HEK293T (cell line): ENCODE measurements at regions not wholly inside any gene's neighbourhood (a gene's known extent, or its start where the extent isn't known, plus 50 kb on each side); places are given as distances from the start of the nearest gene placed in this dataset.

Source experiments
- ARNT ChIP-seq: fragments of 450-650 bp; IDR thresholded peaks from 2 replicates; pipeline ENCODE4 v1.6.1; 2017; ENCODE audit warnings: mild to moderate bottlenecking
- ELF4 ChIP-seq: fragments of 450-650 bp; IDR thresholded peaks from 2 replicates; pipeline ENCODE4 v1.6.1; 2017; ENCODE audit warnings: antibody characterized with exemption
- FOXM1 ChIP-seq: fragments of 450-650 bp; IDR thresholded peaks from 2 replicates; pipeline ENCODE4 v1.6.1; 2017; ENCODE audit warnings: mild to moderate bottlenecking, borderline replicate concordance
- NFRKB ChIP-seq: fragments of 450-650 bp; IDR thresholded peaks from 2 replicates; pipeline ENCODE4 v1.6.1; 2016; ENCODE audit warnings: mild to moderate bottlenecking, moderate library complexity
- SP1 ChIP-seq: fragments of 450-650 bp; IDR thresholded peaks from 2 replicates; pipeline ENCODE4 v1.6.1; 2017
- SUZ12 ChIP-seq: fragments of 450-650 bp; IDR thresholded peaks from 2 replicates; pipeline ENCODE4 v1.6.1; 2016; ENCODE audit warnings: mild to moderate bottlenecking

- no peak for TF ChIP-seq NFRKB
- TF ChIP-seq ARNT, result no peak
- TF ChIP-seq ELF4, result no peak
- no peak for TF ChIP-seq SP1
- no peak for TF ChIP-seq FOXM1
- no peak for TF ChIP-seq SUZ12
Measured at GRCh38 chr1:58365328-58365727, 181.2 kb downstream of the OMA1 start.
